Ovary (tissue), 3 donors: ENCODE measurements at regions not wholly inside any gene's neighbourhood (a gene's known extent, or its start where the extent isn't known, plus 50 kb on each side); places are given as distances from the start of the nearest gene placed in this dataset.

Source experiments
- EP300 ChIP-seq: sonication (generic); formaldehyde crosslinking; IDR thresholded peaks from one replicate; pipeline ENCODE4 v1.6.1; 2017; ENCODE audit warnings: antibody characterized with exemption
- POLR2A ChIP-seq: fragments of 450-650 bp; IDR thresholded peaks from one replicate; pipeline ENCODE4 v1.6.1; 2017; ENCODE audit warnings: antibody characterized with exemption, mild to moderate bottlenecking, moderate library complexity
- TF ChIP-seq, protein P1 (sequence below), 3 donors: fragments of 450-650 bp in 2 of 3; fragments of 200-600 bp in 1 of 3; IDR thresholded peaks; one replicate each; pipeline versions ENCODE4 v1.5.1 to v1.8.0; 2016 to 2022; ENCODE audit warnings: antibody characterized with exemption in 3 of 3, mild to moderate bottlenecking in 1 of 3
- donor health status: DM: no; HTN: no; CAD: no.

DNA sequence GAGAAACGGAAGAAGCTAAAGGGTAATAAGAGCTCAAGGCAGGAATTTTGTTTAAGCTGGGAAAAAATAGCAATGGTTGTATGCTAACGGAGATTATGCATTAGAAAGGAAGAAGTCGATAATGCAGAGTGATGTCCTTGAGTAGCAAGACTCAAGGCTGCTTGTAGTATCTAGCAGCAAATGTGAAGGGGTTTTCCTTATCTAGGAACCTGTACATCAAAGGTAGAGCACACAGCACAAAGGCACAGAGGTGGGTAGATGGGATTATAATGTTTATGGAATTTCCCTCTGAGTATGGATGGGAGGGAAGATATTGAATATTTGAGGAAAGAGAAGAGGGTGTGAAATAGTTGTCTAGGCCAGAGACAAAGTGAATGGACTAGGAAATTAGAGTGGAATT, 114.1 kb downstream of the PROX1 start:
- TF ChIP-seq, protein P1, sequence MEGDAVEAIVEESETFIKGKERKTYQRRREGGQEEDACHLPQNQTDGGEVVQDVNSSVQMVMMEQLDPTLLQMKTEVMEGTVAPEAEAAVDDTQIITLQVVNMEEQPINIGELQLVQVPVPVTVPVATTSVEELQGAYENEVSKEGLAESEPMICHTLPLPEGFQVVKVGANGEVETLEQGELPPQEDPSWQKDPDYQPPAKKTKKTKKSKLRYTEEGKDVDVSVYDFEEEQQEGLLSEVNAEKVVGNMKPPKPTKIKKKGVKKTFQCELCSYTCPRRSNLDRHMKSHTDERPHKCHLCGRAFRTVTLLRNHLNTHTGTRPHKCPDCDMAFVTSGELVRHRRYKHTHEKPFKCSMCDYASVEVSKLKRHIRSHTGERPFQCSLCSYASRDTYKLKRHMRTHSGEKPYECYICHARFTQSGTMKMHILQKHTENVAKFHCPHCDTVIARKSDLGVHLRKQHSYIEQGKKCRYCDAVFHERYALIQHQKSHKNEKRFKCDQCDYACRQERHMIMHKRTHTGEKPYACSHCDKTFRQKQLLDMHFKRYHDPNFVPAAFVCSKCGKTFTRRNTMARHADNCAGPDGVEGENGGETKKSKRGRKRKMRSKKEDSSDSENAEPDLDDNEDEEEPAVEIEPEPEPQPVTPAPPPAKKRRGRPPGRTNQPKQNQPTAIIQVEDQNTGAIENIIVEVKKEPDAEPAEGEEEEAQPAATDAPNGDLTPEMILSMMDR (IDR thresholded peaks at IDR 0.05), result no peak
- no peak for TF ChIP-seq POLR2A
- no peak for TF ChIP-seq EP300
